Panc1 (cell line): ENCODE measurements at regions not wholly inside any gene's neighbourhood (a gene's known extent, or its start where the extent isn't known, plus 50 kb on each side); places are given as distances from the start of the nearest gene placed in this dataset.

Experiments used
- POLR2AphosphoS5 ChIP-seq: IDR thresholded peaks from 2 replicates; pipeline ENCODE4 v1.6.1; 2012; ENCODE audit warnings: mild to moderate bottlenecking, low read depth, low read length, moderate library complexity
- SIN3A ChIP-seq: IDR thresholded peaks from 2 replicates; pipeline ENCODE4 v1.6.1; 2012; ENCODE audit warnings: low read depth, mild to moderate bottlenecking, low read length, moderate library complexity, borderline replicate concordance; ENCODE audit not compliant: insufficient read depth
- TCF7L2 ChIP-seq: IDR thresholded peaks from 2 replicates; pipeline ENCODE4 v1.6.1; 2011; ENCODE audit warnings: mild to moderate bottlenecking, low read depth, low read length, inconsistent platforms
- TF ChIP-seq, protein P1 (sequence below): fragments of 450-650 bp; IDR thresholded peaks from 2 replicates; pipeline ENCODE4 v1.5.1; 2017; ENCODE audit warnings: mild to moderate bottlenecking
- TF ChIP-seq, protein P2 (sequence below), 2 experiments: IDR thresholded peaks; 2 replicates each; pipeline ENCODE4 v1.6.1; 2011 to 2012; ENCODE audit warnings: low read depth in 2 of 2, control low read depth in 1 of 2, low read length in 1 of 2, mild to moderate bottlenecking in 1 of 2, moderate library complexity in 1 of 2; ENCODE audit not compliant: insufficient read depth in 1 of 2

DNA sequence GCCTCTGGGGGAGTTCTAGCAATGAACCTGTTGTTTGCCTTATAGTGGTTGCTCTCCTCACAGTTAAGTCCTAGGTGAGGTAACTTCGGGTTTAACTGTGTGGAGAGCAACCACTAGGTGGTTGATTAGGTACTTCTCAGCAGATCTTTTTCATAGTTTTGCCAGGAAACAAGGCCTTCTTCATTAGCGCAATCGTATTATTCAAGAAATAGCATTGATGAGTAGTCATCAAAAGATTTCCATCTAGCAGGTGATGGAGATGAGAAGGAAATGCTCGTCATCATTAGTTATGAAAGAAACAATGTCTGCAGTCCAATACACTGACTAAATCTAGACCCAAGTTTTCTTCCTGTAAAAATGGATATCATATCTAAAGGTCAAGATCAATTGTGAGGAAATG, 923.3 kb downstream of the AACS start:
- TF ChIP-seq, protein P1, sequence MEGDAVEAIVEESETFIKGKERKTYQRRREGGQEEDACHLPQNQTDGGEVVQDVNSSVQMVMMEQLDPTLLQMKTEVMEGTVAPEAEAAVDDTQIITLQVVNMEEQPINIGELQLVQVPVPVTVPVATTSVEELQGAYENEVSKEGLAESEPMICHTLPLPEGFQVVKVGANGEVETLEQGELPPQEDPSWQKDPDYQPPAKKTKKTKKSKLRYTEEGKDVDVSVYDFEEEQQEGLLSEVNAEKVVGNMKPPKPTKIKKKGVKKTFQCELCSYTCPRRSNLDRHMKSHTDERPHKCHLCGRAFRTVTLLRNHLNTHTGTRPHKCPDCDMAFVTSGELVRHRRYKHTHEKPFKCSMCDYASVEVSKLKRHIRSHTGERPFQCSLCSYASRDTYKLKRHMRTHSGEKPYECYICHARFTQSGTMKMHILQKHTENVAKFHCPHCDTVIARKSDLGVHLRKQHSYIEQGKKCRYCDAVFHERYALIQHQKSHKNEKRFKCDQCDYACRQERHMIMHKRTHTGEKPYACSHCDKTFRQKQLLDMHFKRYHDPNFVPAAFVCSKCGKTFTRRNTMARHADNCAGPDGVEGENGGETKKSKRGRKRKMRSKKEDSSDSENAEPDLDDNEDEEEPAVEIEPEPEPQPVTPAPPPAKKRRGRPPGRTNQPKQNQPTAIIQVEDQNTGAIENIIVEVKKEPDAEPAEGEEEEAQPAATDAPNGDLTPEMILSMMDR: no peak
- no peak for TF ChIP-seq TCF7L2
- no peak for TF ChIP-seq POLR2AphosphoS5
- TF ChIP-seq, protein P2, sequence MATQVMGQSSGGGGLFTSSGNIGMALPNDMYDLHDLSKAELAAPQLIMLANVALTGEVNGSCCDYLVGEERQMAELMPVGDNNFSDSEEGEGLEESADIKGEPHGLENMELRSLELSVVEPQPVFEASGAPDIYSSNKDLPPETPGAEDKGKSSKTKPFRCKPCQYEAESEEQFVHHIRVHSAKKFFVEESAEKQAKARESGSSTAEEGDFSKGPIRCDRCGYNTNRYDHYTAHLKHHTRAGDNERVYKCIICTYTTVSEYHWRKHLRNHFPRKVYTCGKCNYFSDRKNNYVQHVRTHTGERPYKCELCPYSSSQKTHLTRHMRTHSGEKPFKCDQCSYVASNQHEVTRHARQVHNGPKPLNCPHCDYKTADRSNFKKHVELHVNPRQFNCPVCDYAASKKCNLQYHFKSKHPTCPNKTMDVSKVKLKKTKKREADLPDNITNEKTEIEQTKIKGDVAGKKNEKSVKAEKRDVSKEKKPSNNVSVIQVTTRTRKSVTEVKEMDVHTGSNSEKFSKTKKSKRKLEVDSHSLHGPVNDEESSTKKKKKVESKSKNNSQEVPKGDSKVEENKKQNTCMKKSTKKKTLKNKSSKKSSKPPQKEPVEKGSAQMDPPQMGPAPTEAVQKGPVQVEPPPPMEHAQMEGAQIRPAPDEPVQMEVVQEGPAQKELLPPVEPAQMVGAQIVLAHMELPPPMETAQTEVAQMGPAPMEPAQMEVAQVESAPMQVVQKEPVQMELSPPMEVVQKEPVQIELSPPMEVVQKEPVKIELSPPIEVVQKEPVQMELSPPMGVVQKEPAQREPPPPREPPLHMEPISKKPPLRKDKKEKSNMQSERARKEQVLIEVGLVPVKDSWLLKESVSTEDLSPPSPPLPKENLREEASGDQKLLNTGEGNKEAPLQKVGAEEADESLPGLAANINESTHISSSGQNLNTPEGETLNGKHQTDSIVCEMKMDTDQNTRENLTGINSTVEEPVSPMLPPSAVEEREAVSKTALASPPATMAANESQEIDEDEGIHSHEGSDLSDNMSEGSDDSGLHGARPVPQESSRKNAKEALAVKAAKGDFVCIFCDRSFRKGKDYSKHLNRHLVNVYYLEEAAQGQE (IDR thresholded peaks at IDR 0.05; ENCODE audit: insufficient read depth in 1 of 2, low read depth in 2 of 2, low read length in 1 of 2): no peak
- TF ChIP-seq SIN3A: no peak
